GM12872 (cell line): ENCODE measurements at regions not wholly inside any gene's neighbourhood (a gene's known extent, or its start where the extent isn't known, plus 50 kb on each side); places are given as distances from the start of the nearest gene placed in this dataset.

ENCODE experiments used
- TF ChIP-seq, protein P1 (sequence below): IDR thresholded peaks from 3 replicates; pipeline ENCODE4 v1.5.1; 2011; ENCODE audit warnings: low read depth, mild to moderate bottlenecking, low read length, moderate library complexity; ENCODE audit not compliant: insufficient read depth

DNA sequence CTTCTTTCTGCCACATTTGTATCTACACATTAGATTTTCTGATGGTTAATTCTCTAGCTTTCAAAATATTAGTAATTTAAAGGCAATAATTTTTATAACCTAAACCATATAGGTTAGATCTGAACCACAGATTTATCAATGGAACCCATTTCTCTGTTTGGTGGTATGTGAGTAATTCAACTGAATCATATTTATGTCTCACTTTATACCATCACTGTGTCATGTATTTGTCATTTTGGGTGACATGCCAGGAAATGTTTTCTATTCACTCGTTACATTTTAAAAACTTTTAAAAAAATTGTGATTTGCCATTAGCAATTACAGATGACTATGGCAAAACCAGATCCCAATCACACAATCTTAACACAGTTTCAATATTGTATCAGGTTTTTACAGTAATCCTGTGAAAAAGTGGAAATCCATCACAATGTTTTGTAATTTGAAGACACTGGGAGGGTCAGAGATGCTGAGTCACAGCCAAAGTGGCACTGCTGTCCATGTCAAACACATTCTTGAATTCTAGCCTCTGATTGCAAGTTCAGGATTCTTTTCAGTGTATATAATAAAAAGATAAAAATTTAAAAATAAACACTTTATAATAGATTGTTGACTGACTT lies 356.0 kb upstream of the RBMS3 start:
- TF ChIP-seq, protein P1, sequence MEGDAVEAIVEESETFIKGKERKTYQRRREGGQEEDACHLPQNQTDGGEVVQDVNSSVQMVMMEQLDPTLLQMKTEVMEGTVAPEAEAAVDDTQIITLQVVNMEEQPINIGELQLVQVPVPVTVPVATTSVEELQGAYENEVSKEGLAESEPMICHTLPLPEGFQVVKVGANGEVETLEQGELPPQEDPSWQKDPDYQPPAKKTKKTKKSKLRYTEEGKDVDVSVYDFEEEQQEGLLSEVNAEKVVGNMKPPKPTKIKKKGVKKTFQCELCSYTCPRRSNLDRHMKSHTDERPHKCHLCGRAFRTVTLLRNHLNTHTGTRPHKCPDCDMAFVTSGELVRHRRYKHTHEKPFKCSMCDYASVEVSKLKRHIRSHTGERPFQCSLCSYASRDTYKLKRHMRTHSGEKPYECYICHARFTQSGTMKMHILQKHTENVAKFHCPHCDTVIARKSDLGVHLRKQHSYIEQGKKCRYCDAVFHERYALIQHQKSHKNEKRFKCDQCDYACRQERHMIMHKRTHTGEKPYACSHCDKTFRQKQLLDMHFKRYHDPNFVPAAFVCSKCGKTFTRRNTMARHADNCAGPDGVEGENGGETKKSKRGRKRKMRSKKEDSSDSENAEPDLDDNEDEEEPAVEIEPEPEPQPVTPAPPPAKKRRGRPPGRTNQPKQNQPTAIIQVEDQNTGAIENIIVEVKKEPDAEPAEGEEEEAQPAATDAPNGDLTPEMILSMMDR: no peak

DNA sequence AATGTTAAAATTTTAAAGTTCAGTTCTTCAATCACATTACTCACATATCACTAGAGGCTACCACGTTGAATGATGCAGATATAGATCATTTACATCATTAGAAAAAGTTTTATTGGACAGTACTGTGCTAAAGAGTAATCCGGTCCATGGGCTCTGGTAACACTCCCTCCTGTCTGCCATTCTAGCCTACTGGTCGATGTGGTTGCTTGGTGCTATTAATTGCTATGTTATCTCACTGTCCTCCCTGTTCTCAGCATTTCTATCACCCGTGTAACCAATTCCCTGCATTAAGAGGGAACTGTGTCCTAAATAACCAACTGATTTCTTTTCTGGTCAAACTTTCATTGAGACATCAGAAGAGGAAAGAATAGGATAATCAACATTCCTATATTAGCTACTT lies 347.5 kb upstream of the RBMS3 start:
- TF ChIP-seq, protein P1: no peak

DNA sequence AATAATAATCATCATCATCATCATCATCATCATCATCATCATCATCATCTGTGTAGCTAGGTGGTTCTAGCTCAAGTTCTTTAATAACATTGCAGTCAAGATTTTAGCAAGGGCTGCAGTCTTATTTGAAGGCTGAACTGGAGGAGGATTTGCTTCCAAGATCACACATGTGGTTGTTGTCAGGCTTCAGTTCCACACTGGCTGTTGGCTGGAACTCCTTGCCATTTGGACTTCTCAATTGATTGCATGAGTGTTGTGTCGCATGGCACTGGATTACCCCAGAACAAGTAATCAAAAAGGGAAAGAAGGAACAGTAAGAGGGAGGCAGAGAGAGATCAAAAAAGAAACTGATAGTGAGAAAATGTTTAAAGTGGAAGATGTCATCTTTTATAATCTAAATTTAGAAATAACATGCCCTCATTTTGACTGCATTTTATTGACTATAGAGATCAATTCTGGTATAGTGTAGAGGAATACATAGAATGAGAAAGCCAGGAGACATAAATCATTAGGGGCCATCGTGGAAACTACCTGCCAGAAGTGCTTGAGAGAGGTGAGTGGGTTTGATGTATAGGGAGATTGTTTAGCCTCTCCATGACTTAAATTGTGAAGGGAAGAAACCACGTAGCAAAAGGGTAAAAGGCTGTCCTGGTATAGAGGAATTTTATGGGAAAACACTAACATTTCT lies 346.6 kb upstream of the RBMS3 start:
- TF ChIP-seq, protein P1: no peak

DNA sequence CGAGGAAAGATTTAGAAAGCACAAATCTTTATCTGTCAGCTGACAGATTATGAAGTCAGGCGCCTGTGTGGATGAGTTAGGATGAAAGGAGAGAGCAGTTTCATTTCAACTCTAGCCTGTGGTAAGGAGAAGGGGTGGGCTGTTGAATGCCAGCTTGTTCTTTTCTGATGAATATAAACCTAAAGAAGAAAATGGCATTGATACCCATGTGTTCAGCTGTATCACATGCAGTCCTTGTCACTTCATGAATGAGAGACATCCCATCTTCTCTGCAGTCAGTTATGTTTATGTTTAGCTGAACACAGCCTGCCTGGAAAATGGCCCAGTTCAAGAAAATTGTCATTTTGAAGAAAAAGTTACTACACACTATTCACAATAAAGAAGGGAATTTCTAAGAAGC lies 345.7 kb upstream of the RBMS3 start:
- TF ChIP-seq, protein P1: no peak

DNA sequence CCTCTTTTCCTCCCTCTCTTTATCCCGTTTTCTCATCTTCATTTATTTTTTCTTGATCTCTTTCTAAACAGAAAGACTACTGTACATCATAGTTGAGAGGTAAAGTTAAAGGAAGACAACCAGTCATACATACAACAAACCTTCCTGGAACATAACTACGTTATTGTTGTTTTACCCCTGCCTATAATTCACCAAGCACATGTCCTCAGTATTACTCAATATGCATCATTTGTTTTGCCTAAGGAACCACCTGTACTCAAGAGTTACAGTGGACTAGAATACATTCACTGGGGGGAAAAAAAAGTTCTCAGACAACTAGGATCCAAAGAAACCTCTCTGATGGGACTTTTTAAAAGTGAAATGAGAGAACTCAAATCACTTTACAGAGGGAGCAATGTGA lies 344.7 kb upstream of the RBMS3 start:
- TF ChIP-seq, protein P1: no peak

DNA sequence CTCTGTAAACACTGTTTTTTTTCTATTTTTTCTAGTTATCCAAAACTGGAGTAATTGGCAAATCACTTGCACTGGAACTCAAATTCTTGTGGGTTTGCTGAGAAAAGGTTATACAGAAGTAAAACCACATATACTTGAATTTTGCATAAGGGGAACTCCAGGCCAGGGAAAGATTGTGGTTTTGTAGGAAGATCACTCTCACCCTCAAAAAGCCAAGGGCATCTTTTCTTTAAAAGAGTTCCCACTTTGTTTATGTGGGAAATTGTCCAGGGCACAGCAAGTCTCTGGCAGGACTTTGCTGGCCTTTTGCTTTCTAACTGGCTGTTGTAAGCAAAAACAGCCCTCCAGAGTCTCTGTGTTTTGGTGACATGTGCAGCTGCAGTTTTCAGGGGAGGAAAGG lies 340.3 kb upstream of the RBMS3 start:
- TF ChIP-seq, protein P1: no peak

DNA sequence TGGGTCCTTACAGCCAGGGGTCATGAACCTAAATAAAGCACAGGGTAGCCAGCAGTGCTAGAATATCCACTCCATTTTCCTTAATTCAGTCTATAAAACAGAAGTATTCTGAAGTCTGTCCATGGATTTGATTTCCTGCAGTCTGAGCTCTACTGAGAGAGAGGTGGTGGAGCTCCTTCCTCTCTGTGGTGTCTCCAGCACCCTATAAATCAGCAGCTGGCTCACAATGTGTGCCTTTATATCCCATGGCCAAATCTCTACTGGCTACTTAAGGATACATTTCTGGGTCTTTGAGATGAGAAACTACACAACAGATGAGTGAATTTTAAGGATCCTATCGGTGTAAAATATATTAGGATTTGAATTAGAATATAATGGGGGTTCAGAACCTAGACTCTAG lies 339.9 kb upstream of the RBMS3 start:
- TF ChIP-seq, protein P1: no peak
